HG02588 (cell line): ENCODE measurements at regions not wholly inside any gene's neighbourhood (a gene's known extent, or its start where the extent isn't known, plus 50 kb on each side); places are given as distances from the start of the nearest gene placed in this dataset.
"Not testable (repeated sequence)": the region's sequence is repeated elsewhere in the genome, so short reads cannot be mapped to it uniquely, and the experiment has no call there.

Experiments used
- ATAC-seq: cut with Tn5 transposase; IDR thresholded peaks from one replicate; pipeline ENCODE4 v1.9.1; 2021; ENCODE audit warnings: mild to moderate bottlenecking, moderate library complexity; ENCODE audit not compliant: unreplicated experiment

DNA sequence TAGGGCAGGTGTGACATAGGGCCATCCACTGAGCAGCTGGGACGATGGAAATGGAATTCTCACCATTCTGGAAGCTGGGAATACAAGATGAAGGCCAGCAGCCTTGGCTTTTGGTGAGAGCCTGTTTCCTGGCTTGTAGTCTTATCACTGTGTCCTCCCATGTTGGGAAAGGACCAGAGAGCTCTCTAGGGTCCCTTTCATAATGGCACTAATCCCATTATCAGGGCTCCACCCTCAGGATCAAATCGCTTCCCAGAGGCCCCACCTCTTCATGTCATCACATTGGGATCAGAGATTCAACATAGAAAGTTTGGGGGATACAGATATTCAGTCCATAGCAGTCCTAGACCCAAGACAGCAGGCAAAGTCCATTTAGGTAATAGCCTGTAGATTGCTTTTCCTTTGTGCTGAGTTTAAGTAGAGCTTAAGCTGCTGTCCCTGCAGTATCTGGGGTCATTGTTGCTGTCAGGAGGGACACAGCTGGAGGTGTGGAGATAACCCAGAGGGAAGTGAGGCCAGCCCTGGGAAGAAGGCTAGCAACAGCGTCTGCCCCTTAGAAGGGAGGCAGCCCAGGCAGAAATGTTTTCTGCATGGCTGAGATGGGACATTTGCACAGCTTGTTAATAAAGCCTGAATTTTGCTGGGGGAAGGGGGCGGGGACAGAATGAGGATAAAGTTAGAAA lies 136.5 kb upstream of the GPR12 start:
- no peak for ATAC-seq

- ATAC-seq: no peak
Measured at GRCh38 chr13:26895808-26896466, 135.4 kb upstream of the GPR12 start.

DNA sequence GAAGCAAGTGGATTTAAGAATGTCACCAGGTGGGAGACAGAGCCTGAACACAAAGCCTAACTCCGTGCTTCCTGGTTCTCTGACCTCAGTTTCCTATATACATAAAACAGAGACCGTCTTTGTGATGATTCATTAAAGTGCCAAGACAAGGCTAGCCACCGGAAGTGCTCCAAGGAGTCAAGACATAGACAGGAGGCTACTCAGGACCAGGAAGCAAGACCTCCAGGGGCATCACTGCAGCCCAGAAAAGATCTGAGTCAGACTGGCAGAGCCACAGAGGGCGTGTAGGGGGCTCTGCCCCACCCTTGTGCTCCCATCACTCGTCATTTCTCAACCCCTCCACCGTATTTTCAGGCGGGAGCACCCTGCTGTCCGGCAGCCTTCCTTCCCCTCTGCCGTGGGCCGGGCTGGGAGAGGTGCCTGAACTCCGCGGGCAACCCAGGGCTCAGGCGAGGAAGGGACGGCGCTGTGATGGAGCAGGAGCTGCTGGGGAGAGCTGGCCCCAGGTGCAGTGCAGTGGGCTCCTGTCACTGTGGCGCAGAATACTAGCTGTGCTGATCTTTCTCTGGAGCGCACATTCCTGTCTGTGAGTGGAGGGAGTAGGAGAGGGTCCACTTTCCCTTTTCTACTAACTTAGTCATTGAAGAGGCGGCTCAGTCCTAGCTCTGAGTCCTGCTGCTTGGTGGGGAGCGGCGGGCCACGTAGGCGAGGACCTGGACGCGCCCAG lies 134.7 kb upstream of the GPR12 start:
- ATAC-seq: no peak

DNA sequence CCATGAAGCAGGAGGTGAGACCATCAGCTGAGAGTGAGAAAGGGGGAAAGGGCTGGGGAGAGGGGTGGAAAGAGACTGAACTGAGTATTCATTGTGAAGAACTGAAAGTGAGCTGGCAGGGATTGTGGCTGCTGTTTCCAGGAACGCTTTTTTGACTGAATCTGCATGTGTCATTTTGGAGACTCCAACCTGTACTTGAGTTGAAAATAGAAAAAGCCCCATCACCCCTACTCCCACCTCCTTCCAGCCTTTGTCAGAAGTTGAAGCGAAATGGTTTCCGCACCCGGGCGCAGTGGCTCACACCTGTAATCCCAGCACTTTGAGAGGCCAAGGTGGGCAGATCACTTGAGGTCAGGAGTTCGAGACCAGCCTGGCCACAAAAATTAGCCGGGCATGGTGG lies 128.0 kb upstream of the GPR12 start:
- no peak for ATAC-seq

DNA sequence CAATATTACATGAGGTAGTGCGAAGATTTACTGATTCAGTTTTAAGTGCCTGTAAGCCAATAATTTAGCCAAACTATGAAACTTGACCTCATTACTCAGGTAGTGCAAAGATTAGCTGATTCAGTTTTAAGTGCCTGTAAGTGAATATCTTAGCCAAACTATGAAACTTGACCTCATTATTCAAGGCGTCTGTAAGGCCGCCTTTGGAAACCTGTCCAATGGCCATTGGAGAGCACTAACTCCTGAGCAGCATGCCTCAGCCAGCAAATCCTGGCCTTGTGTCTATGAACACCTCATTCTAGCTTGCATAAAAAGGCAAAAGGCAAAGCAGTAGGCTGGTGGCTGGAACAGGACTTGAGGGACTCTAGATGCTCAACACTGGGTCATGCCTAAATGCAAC lies 127.0 kb upstream of the GPR12 start:
- no peak for ATAC-seq

DNA sequence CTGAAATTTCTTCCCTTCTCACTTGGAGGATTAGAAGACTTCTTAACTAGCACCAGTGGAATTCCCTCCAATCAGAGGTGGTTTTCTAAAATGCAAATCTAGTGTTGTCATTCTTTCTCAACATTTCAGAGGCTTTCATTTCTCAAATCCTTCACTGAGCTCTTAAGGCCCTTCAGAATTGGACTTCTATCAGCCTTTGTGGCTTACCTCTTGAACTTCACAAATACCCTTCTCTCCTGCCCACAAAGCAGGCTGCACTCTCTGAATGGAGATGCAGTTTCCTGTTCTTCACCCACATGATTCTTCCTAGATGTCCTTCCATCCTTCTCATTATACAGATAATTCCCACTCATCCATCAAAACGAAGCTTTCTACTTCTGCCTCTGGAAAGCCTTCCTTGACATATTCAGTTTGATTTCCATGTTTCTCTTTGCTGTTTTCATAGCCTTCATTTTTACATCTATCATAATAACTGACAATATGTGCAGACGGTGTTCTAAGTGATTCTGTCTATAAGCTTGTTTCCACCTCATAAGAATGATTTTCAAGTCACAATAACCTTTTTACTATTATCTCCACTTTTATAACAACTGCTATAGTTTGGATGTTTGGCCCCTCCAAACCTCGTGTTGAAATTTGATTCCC lies 123.1 kb upstream of the GPR12 start:
- no peak for ATAC-seq

DNA sequence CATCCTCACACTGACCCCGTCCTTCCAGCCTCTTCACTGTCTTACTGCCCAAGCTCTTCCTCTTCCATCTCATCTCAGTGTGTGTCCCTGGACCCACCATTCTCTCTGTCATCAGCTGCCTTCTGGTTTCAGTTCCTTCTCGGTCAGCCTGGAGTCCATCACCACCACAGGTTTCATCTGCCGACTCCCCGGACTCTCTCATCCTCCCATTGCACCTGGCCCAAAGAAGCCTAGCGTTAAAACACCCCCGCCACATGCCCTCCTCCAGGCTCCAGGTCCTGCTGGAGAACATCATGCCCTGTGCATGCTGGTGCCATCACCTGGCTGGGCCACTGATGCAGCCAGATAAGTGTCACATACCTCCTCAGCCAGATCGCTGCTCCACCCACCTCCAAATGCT lies 122.1 kb upstream of the GPR12 start:
- no peak for ATAC-seq

DNA sequence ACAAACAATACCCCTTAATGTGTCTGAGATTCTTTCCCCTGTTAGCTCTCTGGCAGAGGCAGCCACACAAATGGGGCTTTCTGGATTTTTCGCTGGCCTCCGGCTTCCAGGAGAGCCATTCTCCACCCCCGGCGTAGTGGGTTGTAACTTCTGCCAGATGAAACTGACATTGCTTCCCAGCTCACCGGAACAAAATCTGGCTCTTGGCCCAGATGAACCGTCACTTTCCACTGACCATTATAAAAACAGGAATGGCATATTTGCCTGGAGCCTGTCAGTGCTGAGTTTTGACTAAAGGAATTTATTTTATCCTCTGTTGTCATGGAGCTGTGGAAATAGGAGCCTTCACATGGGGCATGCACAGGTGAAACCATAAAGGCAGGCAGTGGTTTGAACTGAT lies 120.6 kb upstream of the GPR12 start:
- ATAC-seq: no peak

- ATAC-seq: no peak
Measured at GRCh38 chr13:26880735-26881134, 120.1 kb upstream of the GPR12 start.

DNA sequence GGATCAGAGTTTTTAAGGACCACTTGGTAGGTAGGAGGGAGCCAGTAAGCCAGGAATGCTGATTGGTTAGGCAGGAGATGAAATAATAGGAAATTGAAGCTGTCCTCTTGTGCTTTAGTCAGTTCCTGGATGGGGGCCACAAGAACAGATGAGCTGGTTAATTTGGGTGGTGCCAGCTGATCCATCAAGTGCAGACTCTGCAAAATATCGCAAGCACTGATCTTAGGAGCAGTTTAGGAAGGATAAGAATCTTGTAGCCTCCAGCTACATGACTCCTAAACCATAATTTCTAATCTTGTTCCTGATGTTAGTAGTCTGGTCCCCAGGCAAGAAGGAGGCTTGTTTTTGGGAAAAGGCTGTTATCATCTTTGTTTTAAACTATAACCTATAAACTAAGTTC lies 117.9 kb upstream of the GPR12 start:
- ATAC-seq: no peak

DNA sequence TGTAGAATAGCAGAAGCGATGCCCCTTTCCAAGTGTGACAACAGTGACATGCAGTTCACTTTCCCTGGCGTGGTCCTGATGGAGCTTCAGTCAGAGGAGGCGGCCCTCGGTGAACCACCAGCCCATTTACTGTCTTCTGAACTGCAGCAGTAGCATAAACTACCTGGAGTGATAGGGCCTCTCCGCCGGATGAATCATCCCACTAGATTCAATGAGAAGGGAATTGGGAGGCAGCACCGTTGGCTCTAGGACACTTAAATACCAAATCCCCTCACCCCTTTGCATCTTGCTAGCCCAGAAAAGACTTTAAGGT lies 112.8 kb upstream of the GPR12 start:
- no peak for ATAC-seq

- ATAC-seq: no peak
Measured at GRCh38 chr13:26872525-26873385, 112.2 kb upstream of the GPR12 start.

GRCh38 chr13:26867451-26868091 lies 107.0 kb upstream of the GPR12 start:
- no peak for ATAC-seq

GRCh38 chr13:26864576-26864975 lies 104.0 kb upstream of the GPR12 start:
- no peak for ATAC-seq

- ATAC-seq: no peak
Measured at GRCh38 chr13:26861941-26862340, 101.4 kb upstream of the GPR12 start.

DNA sequence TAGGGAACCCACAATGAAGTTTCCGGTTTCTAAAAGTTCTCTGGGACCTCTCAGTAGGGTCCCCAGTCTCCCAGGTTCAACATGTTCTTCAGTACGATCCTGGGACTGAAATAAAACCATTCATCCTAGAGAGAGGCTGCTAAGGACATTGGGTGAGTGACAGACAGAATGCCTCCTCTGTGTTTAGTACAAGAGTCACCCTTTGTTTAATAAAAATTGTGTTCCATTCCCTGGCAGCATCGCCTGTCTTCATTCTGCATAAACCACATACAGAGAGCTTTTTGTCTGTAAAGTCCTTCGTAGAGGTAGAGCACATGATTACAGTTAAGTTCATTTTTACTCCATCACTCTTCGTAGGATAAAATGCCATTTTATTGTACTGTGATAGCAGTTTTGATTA lies 95.3 kb upstream of the GPR12 start:
- ATAC-seq: no peak

GRCh38 chr13:26855071-26855470 lies 94.5 kb upstream of the GPR12 start:
- no peak for ATAC-seq

DNA sequence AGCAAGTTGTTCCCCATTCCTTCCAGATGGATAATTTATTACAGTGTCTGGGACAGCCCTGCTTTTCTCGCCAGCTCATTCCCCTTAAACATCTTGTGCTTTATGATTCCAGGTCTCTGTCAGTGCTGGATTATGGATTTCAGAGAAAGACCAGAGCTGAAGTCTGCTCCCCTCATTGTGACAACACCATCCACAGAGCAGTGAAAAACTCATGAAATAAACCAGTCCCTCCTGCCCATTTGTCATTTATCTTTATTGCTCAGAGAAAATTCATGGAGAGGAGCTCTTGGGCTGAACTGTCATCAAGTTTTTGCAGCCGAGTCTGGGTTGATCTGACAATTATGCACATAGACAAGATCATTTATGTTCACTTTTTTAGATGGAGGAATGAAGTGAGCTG lies 92.7 kb upstream of the GPR12 start:
- ATAC-seq: no peak

- ATAC-seq: no peak
Measured at GRCh38 chr13:26847281-26847680, 86.7 kb upstream of the GPR12 start.

DNA sequence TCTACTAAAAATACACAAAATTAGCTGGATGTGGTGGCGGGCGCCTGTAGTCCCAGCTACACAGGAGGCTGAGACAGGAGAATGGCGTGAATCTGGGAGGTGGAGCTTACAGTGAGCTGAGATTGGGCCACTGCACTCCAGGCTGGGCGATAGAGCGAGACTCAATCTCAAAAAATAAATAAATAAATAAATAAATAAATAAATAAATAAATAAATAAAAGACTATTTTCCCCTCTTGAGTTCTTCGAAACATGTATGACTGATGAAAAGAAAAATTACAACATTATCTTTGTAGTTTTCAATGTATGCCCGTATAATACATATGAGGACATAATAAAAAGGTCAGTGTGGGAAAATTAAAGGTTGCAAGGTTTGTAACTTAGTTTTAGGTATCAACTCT lies 84.5 kb upstream of the GPR12 start:
- not testable (repeated sequence) for ATAC-seq
